GM23248 (cell line): ENCODE measurements at regions not wholly inside any gene's neighbourhood (a gene's known extent, or its start where the extent isn't known, plus 50 kb on each side); places are given as distances from the start of the nearest gene placed in this dataset.

Experiments used
- EZH2 ChIP-seq: fragments of 200-600 bp; sonication (generic); IDR thresholded peaks from 2 replicates; pipeline ENCODE4 v1.6.1; 2018; ENCODE audit warnings: antibody characterized with exemption, mild to moderate bottlenecking; ENCODE audit not compliant: insufficient read depth, poor library complexity, severe bottlenecking
- EZH2phosphoT487 ChIP-seq: fragments of 200-600 bp; sonication (generic); IDR thresholded peaks from 2 replicates; pipeline ENCODE4 v1.6.1; 2018; ENCODE audit warnings: antibody characterized with exemption, moderate library complexity, mild to moderate bottlenecking, low read depth; ENCODE audit not compliant: insufficient read depth

- no peak for TF ChIP-seq EZH2
- TF ChIP-seq EZH2phosphoT487 = no peak
Measured at GRCh38 chr7:123282181-123282580, 82.4 kb upstream of the SLC13A1 start.
